ENCODE measurements at regions not wholly inside any gene's neighbourhood (a gene's known extent, or its start where the extent isn't known, plus 50 kb on each side); places are given as distances from the start of the nearest gene placed in this dataset.

DNA sequence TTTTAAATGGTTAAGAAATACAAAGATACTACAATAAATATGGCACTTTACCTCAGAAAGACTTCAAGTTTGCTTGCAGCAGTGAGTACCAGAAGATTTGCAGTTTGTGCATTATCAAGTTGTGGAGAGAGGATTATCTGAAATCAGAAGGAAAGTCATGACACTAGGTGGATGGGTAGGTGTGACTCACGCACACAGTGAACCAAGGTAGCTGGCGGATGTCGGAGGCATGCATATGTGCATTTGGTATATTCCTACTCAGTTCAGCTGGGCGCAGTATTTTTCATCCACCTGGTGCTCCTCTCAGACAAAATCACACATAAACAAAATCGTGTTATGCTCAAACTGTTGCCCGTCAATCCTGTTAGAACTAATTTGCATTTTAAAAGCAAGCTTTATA lies 351.0 kb downstream of the IGSF11 start:
- FAIRE-seq (no peak), DNase-seq (ENCODE audit: low read depth) (no peak)
- H3K9me3 ChIP-seq (ENCODE audit: insufficient read depth, low read depth, low read length), result no peaks in the 10 kb centered on the region
- H3K27me3 ChIP-seq (ENCODE audit: insufficient read depth, low read length), result no peaks in the 10 kb centered on the region
- no peaks in the 10 kb centered on the region for H3K4me1 ChIP-seq (ENCODE audit: insufficient read depth, low read length)
- no peaks in the 10 kb centered on the region for H3K79me2 ChIP-seq (ENCODE audit: insufficient read depth, low read length)
- no peak overlapping the region for H2AFZ ChIP-seq (ENCODE audit: low read depth, low read length)
- H3K27ac ChIP-seq (ENCODE audit: low read depth, low read length), result no peak overlapping the region
- H3K36me3 ChIP-seq (ENCODE audit: insufficient read depth, low read length), result no peaks in the 10 kb centered on the region
- no peak overlapping the region for H3K27ac Mint-ChIP-seq (ENCODE audit: unreplicated experiment)
- no peak overlapping the region for H3K4me3 ChIP-seq (ENCODE audit: insufficient read depth, low read depth, low read length)
- no peaks in the 10 kb centered on the region for H3K36me3 Mint-ChIP-seq (ENCODE audit: low read depth, unreplicated experiment)
- H3K27me3 Mint-ChIP-seq (ENCODE audit: low read depth, unreplicated experiment), result peaks cover 2% of the 10 kb centered on the region
- no peaks in the 10 kb centered on the region for H3K9me3 Mint-ChIP-seq (ENCODE audit: unreplicated experiment)
- no peak overlapping the region for H3K4me2 ChIP-seq (ENCODE audit: low read length)
- H3K4me1 Mint-ChIP-seq (ENCODE audit: low read depth, unreplicated experiment), result no peaks in the 10 kb centered on the region
- TF ChIP-seq CTCF (IDR thresholded peaks at IDR 0.05; ENCODE audit: insufficient read depth, low read depth, low read length) (no peak), EZH2 (IDR thresholded peaks at IDR 0.05; ENCODE audit: insufficient read depth, low read length) (no peak)
- H3K9ac ChIP-seq (ENCODE audit: low read length), result no peak overlapping the region
- H4K20me1 ChIP-seq (ENCODE audit: insufficient read depth, low read length), result no peaks in the 10 kb centered on the region
- no peak overlapping the region for H3K4me3 Mint-ChIP-seq (ENCODE audit: unreplicated experiment)

DNA sequence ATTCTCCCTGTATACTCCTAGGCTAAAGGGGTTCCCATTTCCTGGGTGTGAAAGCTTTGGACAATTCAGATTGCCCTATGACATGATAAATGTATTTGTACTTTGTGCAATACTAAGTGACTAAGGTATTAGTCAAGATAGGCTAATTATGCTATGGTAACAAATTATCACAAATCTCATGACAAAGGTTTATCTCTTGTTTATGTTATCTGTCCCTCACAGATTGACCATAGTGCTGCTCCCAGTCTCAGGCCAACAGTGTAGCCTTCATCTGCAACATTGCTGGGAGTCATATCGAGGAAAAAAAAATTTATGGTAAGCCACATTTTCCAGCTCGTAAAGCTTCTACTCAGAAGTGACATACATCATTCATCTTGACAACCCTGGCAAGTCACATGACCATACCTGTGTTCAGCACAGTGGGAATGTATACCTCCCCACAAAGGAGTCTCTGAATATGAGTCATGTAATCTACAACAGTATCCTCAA lies 346.2 kb downstream of the IGSF11 start:
- Histone ChIP-seq H3K27me3 (ENCODE audit: insufficient read depth, low read length) (no peaks in the 10 kb centered on the region), H3K9ac (ENCODE audit: low read length) (no peak overlapping the region), H3K27ac (ENCODE audit: low read depth, low read length) (no peak overlapping the region), H3K4me2 (ENCODE audit: low read length) (no peak overlapping the region), H3K4me1 (ENCODE audit: insufficient read depth, low read length) (no peaks in the 10 kb centered on the region), H2AFZ (ENCODE audit: low read depth, low read length) (no peak overlapping the region), H3K36me3 (ENCODE audit: insufficient read depth, low read length) (no peaks in the 10 kb centered on the region), H4K20me1 (ENCODE audit: insufficient read depth, low read length) (no peaks in the 10 kb centered on the region), H3K9me3 (ENCODE audit: insufficient read depth, low read depth, low read length) (no peaks in the 10 kb centered on the region), H3K4me3 (ENCODE audit: insufficient read depth, low read depth, low read length) (no peak overlapping the region), H3K79me2 (ENCODE audit: insufficient read depth, low read length) (no peaks in the 10 kb centered on the region)
- TF ChIP-seq CTCF (IDR thresholded peaks at IDR 0.05; ENCODE audit: insufficient read depth, low read depth, low read length) (no peak), EZH2 (IDR thresholded peaks at IDR 0.05; ENCODE audit: insufficient read depth, low read length) (no peak)
- FAIRE-seq (no peak), DNase-seq (ENCODE audit: low read depth) (no peak)
- peaks cover 2% of the 10 kb centered on the region for H3K27me3 Mint-ChIP-seq (ENCODE audit: low read depth, unreplicated experiment)
- H3K4me1 Mint-ChIP-seq (ENCODE audit: low read depth, unreplicated experiment), result no peaks in the 10 kb centered on the region
- no peaks in the 10 kb centered on the region for H3K36me3 Mint-ChIP-seq (ENCODE audit: low read depth, unreplicated experiment)
- no peak overlapping the region for H3K4me3 Mint-ChIP-seq (ENCODE audit: unreplicated experiment)
- no peak overlapping the region for H3K27ac Mint-ChIP-seq (ENCODE audit: unreplicated experiment)
- H3K9me3 Mint-ChIP-seq (ENCODE audit: unreplicated experiment), result no peaks in the 10 kb centered on the region

DNA sequence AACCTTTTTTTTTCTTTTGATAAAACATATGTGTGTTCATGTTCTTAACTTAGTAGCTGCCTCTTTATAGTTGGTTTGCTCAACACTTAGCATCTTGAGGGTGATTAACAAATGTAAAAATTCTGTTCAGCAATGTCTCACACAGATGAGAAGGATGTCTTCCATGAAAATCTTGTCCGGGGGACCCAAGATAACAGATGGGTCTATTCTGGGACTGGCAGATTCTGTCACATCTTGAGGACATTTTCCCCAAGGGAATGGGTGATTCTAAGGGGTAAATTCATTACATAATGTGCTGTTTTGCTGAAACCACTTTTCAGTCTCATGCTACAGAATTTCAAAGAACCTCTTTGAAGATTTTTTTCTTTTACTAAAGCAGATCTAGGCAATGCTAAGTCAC lies 342.2 kb downstream of the IGSF11 start:
- Histone ChIP-seq H3K27me3 (ENCODE audit: insufficient read depth, low read length) (no peaks in the 10 kb centered on the region), H3K4me2 (ENCODE audit: low read length) (no peak overlapping the region), H3K9ac (ENCODE audit: low read length) (no peak overlapping the region), H3K4me1 (ENCODE audit: insufficient read depth, low read length) (no peaks in the 10 kb centered on the region), H3K36me3 (ENCODE audit: insufficient read depth, low read length) (no peaks in the 10 kb centered on the region), H3K27ac (ENCODE audit: low read depth, low read length) (no peak overlapping the region), H3K79me2 (ENCODE audit: insufficient read depth, low read length) (no peaks in the 10 kb centered on the region), H3K9me3 (ENCODE audit: insufficient read depth, low read depth, low read length) (no peaks in the 10 kb centered on the region), H4K20me1 (ENCODE audit: insufficient read depth, low read length) (no peaks in the 10 kb centered on the region), H2AFZ (ENCODE audit: low read depth, low read length) (no peak overlapping the region), H3K4me3 (ENCODE audit: insufficient read depth, low read depth, low read length) (no peak overlapping the region)
- TF ChIP-seq EZH2 (IDR thresholded peaks at IDR 0.05; ENCODE audit: insufficient read depth, low read length) (no peak), CTCF (IDR thresholded peaks at IDR 0.05; ENCODE audit: insufficient read depth, low read depth, low read length) (no peak)
- H3K27me3 Mint-ChIP-seq (ENCODE audit: low read depth, unreplicated experiment), result no peaks in the 10 kb centered on the region
- H3K9me3 Mint-ChIP-seq (ENCODE audit: unreplicated experiment), result peaks cover 2% of the 10 kb centered on the region
- no peak overlapping the region for H3K4me3 Mint-ChIP-seq (ENCODE audit: unreplicated experiment)
- H3K27ac Mint-ChIP-seq (ENCODE audit: unreplicated experiment), result no peak overlapping the region
- FAIRE-seq (no peak), DNase-seq (ENCODE audit: low read depth) (no peak)
- no peaks in the 10 kb centered on the region for H3K4me1 Mint-ChIP-seq (ENCODE audit: low read depth, unreplicated experiment)
- H3K36me3 Mint-ChIP-seq (ENCODE audit: low read depth, unreplicated experiment), result no peaks in the 10 kb centered on the region

All from astrocyte (in vitro differentiated cells and primary cell).